ENCODE measurements at regions not wholly inside any gene's neighbourhood (a gene's known extent, or its start where the extent isn't known, plus 50 kb on each side); places are given as distances from the start of the nearest gene placed in this dataset.

DNA sequence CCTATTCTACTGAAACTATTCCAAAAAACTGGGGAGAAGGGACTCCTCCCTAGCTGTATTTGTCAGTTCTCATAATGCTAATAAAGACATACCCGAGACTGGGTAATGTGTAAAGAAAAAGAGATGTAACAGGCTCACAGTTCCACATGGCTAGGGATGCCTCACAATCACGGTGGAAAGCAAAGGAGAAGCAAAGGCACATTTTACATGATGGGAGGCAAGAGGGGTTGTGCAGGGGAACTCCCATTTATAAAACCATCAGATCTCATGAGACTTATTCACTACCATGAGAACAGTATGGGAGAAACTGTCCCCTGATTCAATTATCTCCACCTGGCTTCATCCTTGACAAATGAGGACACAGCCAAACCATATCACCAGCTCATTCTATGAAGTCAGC, 111.2 kb upstream of the RIPOR2 start:
- WGBS (ENCODE audit: insufficient coverage): 90% methylated on average over 2 of the region's 2 CpGs
- no peaks in the 10 kb centered on the region for H3K36me3 ChIP-seq (ENCODE audit: control insufficient read depth in 4 of 4, insufficient read depth in 4 of 4, low read length in 3 of 4)
- no peak overlapping the region for H3K27ac ChIP-seq (ENCODE audit: insufficient read depth in 1 of 2, low read depth in 1 of 2, low read length in 2 of 2, poor library complexity in 1 of 2, severe bottlenecking in 2 of 2)
- CTCF ChIA-PET: interaction anchor here (0.7 to 1.9 kb wide), 5 partner anchors 10 to 24 kb away, joined by 3 to 5 read pairs (median 3); no protein-coding TSS in a partner anchor
- peaks cover 21 to 46% (median 36%) of the 10 kb centered on the region in 4 experiments for H3K4me1 ChIP-seq (ENCODE audit: control extremely low read depth in 1 of 4, control insufficient read depth in 4 of 4, insufficient read depth in 4 of 4, low read length in 3 of 4)
- no peaks in the 10 kb centered on the region for H3K9me3 ChIP-seq (ENCODE audit: control extremely low read depth in 1 of 5, control insufficient read depth in 4 of 5, insufficient read depth in 2 of 5, low read depth in 1 of 5, low read length in 4 of 5)
- no peaks in the 10 kb centered on the region for H3K27me3 ChIP-seq (replicated peaks in 2 of 5; ENCODE audit: control insufficient read depth in 4 of 5, insufficient read depth in 5 of 5, low read length in 4 of 5)
- H3K4me3 ChIP-seq (ENCODE audit: control insufficient read depth in 1 of 7, extremely low read depth in 1 of 7, insufficient read depth in 4 of 7, low read depth in 2 of 7, low read length in 6 of 7): no peak overlapping the region
- no peak for DNase-seq
- POLR2A ChIA-PET: no interaction called here

GRCh38 chr6:25050356-25050755, 114.6 kb upstream of the RIPOR2 start:
- no peaks in the 10 kb centered on the region for H3K9me3 ChIP-seq (ENCODE audit: control extremely low read depth in 1 of 5, control insufficient read depth in 4 of 5, insufficient read depth in 2 of 5, low read depth in 1 of 5, low read length in 4 of 5)
- ChIA-PET POLR2A (no interaction called here), CTCF (interaction anchor here (0.6 to 2.8 kb wide), 3 partner anchors 9 to 23 kb away, joined by 3 to 18 read pairs (median 7); no protein-coding TSS in a partner anchor)
- WGBS (ENCODE audit: insufficient coverage): no CpG with 5 or more reads among the region's 6 CpGs
- peaks cover 33 to 59% (median 53%) of the 10 kb centered on the region in 4 experiments for H3K4me1 ChIP-seq (ENCODE audit: control extremely low read depth in 1 of 4, control insufficient read depth in 4 of 4, insufficient read depth in 4 of 4, low read length in 3 of 4)
- H3K27ac ChIP-seq (ENCODE audit: insufficient read depth in 1 of 2, low read depth in 1 of 2, low read length in 2 of 2, poor library complexity in 1 of 2, severe bottlenecking in 2 of 2): peak overlapping the region; percentile 80 to 89
- no peaks in the 10 kb centered on the region for H3K36me3 ChIP-seq (ENCODE audit: control insufficient read depth in 4 of 4, insufficient read depth in 4 of 4, low read length in 3 of 4)
- peak; percentile 95 to 99 (median 98) for DNase-seq
- peak overlapping the region in 3 of 7 experiments; percentile 23 to 62 (median 40) for H3K4me3 ChIP-seq (ENCODE audit: control insufficient read depth in 1 of 7, extremely low read depth in 1 of 7, insufficient read depth in 4 of 7, low read depth in 2 of 7, low read length in 6 of 7)
- no peaks in the 10 kb centered on the region for H3K27me3 ChIP-seq (replicated peaks in 2 of 5; ENCODE audit: control insufficient read depth in 4 of 5, insufficient read depth in 5 of 5, low read length in 4 of 5)

GRCh38 chr6:25051083-25051482, 115.3 kb upstream of the RIPOR2 start:
- peaks cover 36 to 66% (median 60%) of the 10 kb centered on the region in 4 experiments for H3K4me1 ChIP-seq (ENCODE audit: control extremely low read depth in 1 of 4, control insufficient read depth in 4 of 4, insufficient read depth in 4 of 4, low read length in 3 of 4)
- H3K36me3 ChIP-seq (ENCODE audit: control insufficient read depth in 4 of 4, insufficient read depth in 4 of 4, low read length in 3 of 4): no peaks in the 10 kb centered on the region
- WGBS (ENCODE audit: insufficient coverage): no CpG with 5 or more reads among the region's 2 CpGs
- POLR2A ChIA-PET: no interaction called here
- no peak for DNase-seq
- peak overlapping the region in 2 of 7 experiments; percentile 40 to 62 for H3K4me3 ChIP-seq (ENCODE audit: control insufficient read depth in 1 of 7, extremely low read depth in 1 of 7, insufficient read depth in 4 of 7, low read depth in 2 of 7, low read length in 6 of 7)
- peak overlapping the region; percentile 80 to 89 for H3K27ac ChIP-seq (ENCODE audit: insufficient read depth in 1 of 2, low read depth in 1 of 2, low read length in 2 of 2, poor library complexity in 1 of 2, severe bottlenecking in 2 of 2)
- H3K9me3 ChIP-seq (ENCODE audit: control extremely low read depth in 1 of 5, control insufficient read depth in 4 of 5, insufficient read depth in 2 of 5, low read depth in 1 of 5, low read length in 4 of 5): no peaks in the 10 kb centered on the region
- H3K27me3 ChIP-seq (replicated peaks in 2 of 5; ENCODE audit: control insufficient read depth in 4 of 5, insufficient read depth in 5 of 5, low read length in 4 of 5): no peaks in the 10 kb centered on the region
- CTCF ChIA-PET: interaction anchor here (0.6 to 7.0 kb wide), 4 partner anchors 9 to 55 kb away, joined by 3 to 63 read pairs (median 10); no protein-coding TSS in a partner anchor

DNA sequence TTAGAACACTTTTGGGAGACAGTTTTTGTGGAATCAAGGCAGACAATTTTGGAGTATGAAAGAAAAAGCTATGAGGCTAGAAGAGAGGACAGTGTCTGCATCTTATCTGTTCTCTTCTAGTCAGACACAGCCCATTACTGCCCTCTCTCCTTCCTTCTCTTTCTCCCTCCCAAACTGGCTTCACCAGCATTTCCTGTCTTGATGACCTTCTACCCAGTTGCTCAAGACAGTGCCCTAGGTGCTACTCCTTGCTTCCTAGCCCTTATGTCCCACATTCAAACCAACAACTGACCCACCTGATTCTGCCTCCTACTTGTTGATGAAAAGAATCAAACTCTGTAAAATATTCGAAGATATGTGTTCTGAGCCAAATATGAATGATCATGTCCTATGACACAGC, 116.4 kb upstream of the RIPOR2 start:
- Histone ChIP-seq H3K4me1 (ENCODE audit: control extremely low read depth in 1 of 4, control insufficient read depth in 4 of 4, insufficient read depth in 4 of 4, low read length in 3 of 4) (peaks cover 44 to 77% (median 71%) of the 10 kb centered on the region in 4 experiments), H3K27ac (ENCODE audit: insufficient read depth in 1 of 2, low read depth in 1 of 2, low read length in 2 of 2, poor library complexity in 1 of 2, severe bottlenecking in 2 of 2) (peak overlapping the region in 1 of 2 experiments; percentile 35), H3K9me3 (ENCODE audit: control extremely low read depth in 1 of 5, control insufficient read depth in 4 of 5, insufficient read depth in 2 of 5, low read depth in 1 of 5, low read length in 4 of 5) (no peaks in the 10 kb centered on the region), H3K27me3 (replicated peaks in 2 of 5; ENCODE audit: control insufficient read depth in 4 of 5, insufficient read depth in 5 of 5, low read length in 4 of 5) (no peaks in the 10 kb centered on the region), H3K4me3 (ENCODE audit: control insufficient read depth in 1 of 7, extremely low read depth in 1 of 7, insufficient read depth in 4 of 7, low read depth in 2 of 7, low read length in 6 of 7) (no peak overlapping the region), H3K36me3 (ENCODE audit: control insufficient read depth in 4 of 4, insufficient read depth in 4 of 4, low read length in 3 of 4) (no peaks in the 10 kb centered on the region)
- DNase-seq: no peak
- WGBS (ENCODE audit: insufficient coverage): no CpG with 5 or more reads among the region's 1 CpG
- CTCF ChIA-PET: interaction anchor here (0.8 to 7.0 kb wide), 7 partner anchors 9 to 61 kb away, joined by 3 to 63 read pairs (median 8); no protein-coding TSS in a partner anchor
- POLR2A ChIA-PET: interaction anchor here (0.7 kb wide), 1 partner anchor 9 kb away, joined by 3 read pairs; no protein-coding TSS in a partner anchor

DNA sequence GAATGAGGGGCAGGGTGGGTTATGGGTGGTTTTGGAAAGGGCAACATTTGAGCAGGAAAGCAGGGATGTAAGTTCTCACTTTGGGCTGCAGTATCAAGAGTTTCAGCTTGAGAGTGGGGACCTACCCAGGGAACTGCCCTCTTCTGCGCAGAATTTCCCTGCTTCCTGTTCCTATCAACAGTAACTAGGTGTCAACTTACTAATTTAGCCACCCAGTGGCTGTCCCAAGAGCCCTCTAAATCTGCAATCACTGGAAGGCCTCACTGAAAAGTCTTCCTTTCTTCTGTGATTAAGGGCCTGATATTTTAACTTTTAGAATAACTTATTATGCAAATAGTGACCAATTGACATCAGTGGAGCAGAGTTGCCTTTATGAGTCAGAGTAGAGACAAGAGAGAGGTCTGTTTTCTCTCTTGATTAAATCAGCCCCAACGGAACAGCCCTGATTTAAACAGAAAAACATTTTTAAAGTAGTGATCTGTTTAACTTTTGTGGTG, 118.2 kb upstream of the RIPOR2 start:
- Histone ChIP-seq H3K9me3 (ENCODE audit: control extremely low read depth in 1 of 5, control insufficient read depth in 4 of 5, insufficient read depth in 2 of 5, low read depth in 1 of 5, low read length in 4 of 5) (no peaks in the 10 kb centered on the region), H3K4me3 (ENCODE audit: control insufficient read depth in 1 of 7, extremely low read depth in 1 of 7, insufficient read depth in 4 of 7, low read depth in 2 of 7, low read length in 6 of 7) (peak overlapping the region in 2 of 7 experiments; percentile 4 to 23), H3K27me3 (replicated peaks in 2 of 5; ENCODE audit: control insufficient read depth in 4 of 5, insufficient read depth in 5 of 5, low read length in 4 of 5) (no peaks in the 10 kb centered on the region), H3K36me3 (ENCODE audit: control insufficient read depth in 4 of 4, insufficient read depth in 4 of 4, low read length in 3 of 4) (no peaks in the 10 kb centered on the region), H3K27ac (ENCODE audit: insufficient read depth in 1 of 2, low read depth in 1 of 2, low read length in 2 of 2, poor library complexity in 1 of 2, severe bottlenecking in 2 of 2) (no peak overlapping the region), H3K4me1 (ENCODE audit: control extremely low read depth in 1 of 4, control insufficient read depth in 4 of 4, insufficient read depth in 4 of 4, low read length in 3 of 4) (peaks cover 47 to 94% (median 83%) of the 10 kb centered on the region in 4 experiments)
- ChIA-PET CTCF (interaction anchor here (1.0 to 7.0 kb wide), 17 partner anchors 9 to 198 kb away, joined by 3 to 63 read pairs (median 4); no protein-coding TSS in a partner anchor), POLR2A (interaction anchor here (1.1 kb wide), 1 partner anchor 16 kb away, joined by 4 read pairs; no protein-coding TSS in a partner anchor)
- peak in 2 of 3 donors; percentile 71 to 77 for DNase-seq
- 0% methylated on average over 1 of the region's 2 CpGs for WGBS (ENCODE audit: insufficient coverage)

GRCh38 chr6:25054469-25054868, 118.7 kb upstream of the RIPOR2 start:
- H3K27me3 ChIP-seq (replicated peaks in 2 of 5; ENCODE audit: control insufficient read depth in 4 of 5, insufficient read depth in 5 of 5, low read length in 4 of 5): no peaks in the 10 kb centered on the region
- peaks cover 47 to 94% (median 82%) of the 10 kb centered on the region in 4 experiments for H3K4me1 ChIP-seq (ENCODE audit: control extremely low read depth in 1 of 4, control insufficient read depth in 4 of 4, insufficient read depth in 4 of 4, low read length in 3 of 4)
- no peaks in the 10 kb centered on the region for H3K9me3 ChIP-seq (ENCODE audit: control extremely low read depth in 1 of 5, control insufficient read depth in 4 of 5, insufficient read depth in 2 of 5, low read depth in 1 of 5, low read length in 4 of 5)
- ChIA-PET CTCF (interaction anchor here (1.0 to 7.0 kb wide), 12 partner anchors 8 to 198 kb away, joined by 3 to 63 read pairs (median 5); no protein-coding TSS in a partner anchor), POLR2A (interaction anchor here (1.1 kb wide), 1 partner anchor 16 kb away, joined by 4 read pairs; no protein-coding TSS in a partner anchor)
- no peaks in the 10 kb centered on the region for H3K36me3 ChIP-seq (ENCODE audit: control insufficient read depth in 4 of 4, insufficient read depth in 4 of 4, low read length in 3 of 4)
- DNase-seq: no peak
- 81% methylated on average over 3 of the region's 3 CpGs for WGBS (ENCODE audit: insufficient coverage)
- peak overlapping the region in 1 of 2 experiments; percentile 54 for H3K27ac ChIP-seq (ENCODE audit: insufficient read depth in 1 of 2, low read depth in 1 of 2, low read length in 2 of 2, poor library complexity in 1 of 2, severe bottlenecking in 2 of 2)
- H3K4me3 ChIP-seq (ENCODE audit: control insufficient read depth in 1 of 7, extremely low read depth in 1 of 7, insufficient read depth in 4 of 7, low read depth in 2 of 7, low read length in 6 of 7): no peak overlapping the region

- Histone ChIP-seq H3K27ac (ENCODE audit: insufficient read depth in 1 of 2, low read depth in 1 of 2, low read length in 2 of 2, poor library complexity in 1 of 2, severe bottlenecking in 2 of 2) (peak overlapping the region; percentile 84 to 91), H3K4me1 (ENCODE audit: control extremely low read depth in 1 of 4, control insufficient read depth in 4 of 4, insufficient read depth in 4 of 4, low read length in 3 of 4) (peaks cover 36 to 82% (median 71%) of the 10 kb centered on the region in 4 experiments), H3K36me3 (ENCODE audit: control insufficient read depth in 4 of 4, insufficient read depth in 4 of 4, low read length in 3 of 4) (no peaks in the 10 kb centered on the region), H3K4me3 (ENCODE audit: control insufficient read depth in 1 of 7, extremely low read depth in 1 of 7, insufficient read depth in 4 of 7, low read depth in 2 of 7, low read length in 6 of 7) (peak overlapping the region in 5 of 7 experiments; percentile 26 to 61 (median 42)), H3K27me3 (replicated peaks in 2 of 5; ENCODE audit: control insufficient read depth in 4 of 5, insufficient read depth in 5 of 5, low read length in 4 of 5) (no peaks in the 10 kb centered on the region), H3K9me3 (ENCODE audit: control extremely low read depth in 1 of 5, control insufficient read depth in 4 of 5, insufficient read depth in 2 of 5, low read depth in 1 of 5, low read length in 4 of 5) (no peaks in the 10 kb centered on the region)
- CTCF ChIA-PET: interaction anchor here (1.0 to 7.0 kb wide), 4 partner anchors 14 to 37 kb away, joined by 4 to 63 read pairs (median 6); no protein-coding TSS in a partner anchor
- POLR2A ChIA-PET: interaction anchor here (0.6 to 1.1 kb wide), 2 partner anchors 13 to 16 kb away, joined by 3 read pairs; no protein-coding TSS in a partner anchor
- DNase-seq: peak; percentile 95 to 98 (median 96)
- 0% methylated on average over 2 of the region's 3 CpGs for WGBS (ENCODE audit: insufficient coverage)
Measured at GRCh38 chr6:25056130-25056529, 120.4 kb upstream of the RIPOR2 start.

Data from common myeloid progenitor, CD34-positive (primary cell).